NCI-H748 treated with DMSO at 0.1 percent for 48 hours (cell line): ENCODE measurements at regions not wholly inside any gene's neighbourhood (a gene's known extent, or its start where the extent isn't known, plus 50 kb on each side); places are given as distances from the start of the nearest gene placed in this dataset.
"Not testable (repeated sequence)": the region's sequence is repeated elsewhere in the genome, so short reads cannot be mapped to it uniquely, and the experiment has no call there.

Experiments
- DNase-seq: peaks from one replicate; lab custom pipeline; 2025; lab: John Stamatoyannopoulos, UW

DNA sequence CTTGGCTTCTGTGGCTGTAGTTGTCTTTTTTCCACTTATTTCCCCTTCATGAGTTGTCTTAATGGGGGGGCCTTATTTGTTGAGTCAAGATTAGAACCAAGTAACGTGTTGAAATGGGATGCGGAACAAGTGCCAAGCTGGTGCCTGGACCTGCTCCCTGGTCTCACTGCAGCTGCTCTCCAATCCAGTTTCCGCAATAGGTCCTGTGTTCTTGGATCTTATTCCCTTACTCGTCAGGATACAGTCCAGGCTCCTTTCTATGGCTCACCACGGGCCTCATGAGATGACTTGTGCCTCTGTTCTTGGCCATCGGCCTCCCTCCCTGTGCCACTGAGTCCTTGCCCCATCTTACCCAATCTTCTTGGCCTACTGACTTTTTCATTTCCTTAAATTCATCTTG, 159.6 kb upstream of the CADM1 start:
- DNase-seq = no peak

DNA sequence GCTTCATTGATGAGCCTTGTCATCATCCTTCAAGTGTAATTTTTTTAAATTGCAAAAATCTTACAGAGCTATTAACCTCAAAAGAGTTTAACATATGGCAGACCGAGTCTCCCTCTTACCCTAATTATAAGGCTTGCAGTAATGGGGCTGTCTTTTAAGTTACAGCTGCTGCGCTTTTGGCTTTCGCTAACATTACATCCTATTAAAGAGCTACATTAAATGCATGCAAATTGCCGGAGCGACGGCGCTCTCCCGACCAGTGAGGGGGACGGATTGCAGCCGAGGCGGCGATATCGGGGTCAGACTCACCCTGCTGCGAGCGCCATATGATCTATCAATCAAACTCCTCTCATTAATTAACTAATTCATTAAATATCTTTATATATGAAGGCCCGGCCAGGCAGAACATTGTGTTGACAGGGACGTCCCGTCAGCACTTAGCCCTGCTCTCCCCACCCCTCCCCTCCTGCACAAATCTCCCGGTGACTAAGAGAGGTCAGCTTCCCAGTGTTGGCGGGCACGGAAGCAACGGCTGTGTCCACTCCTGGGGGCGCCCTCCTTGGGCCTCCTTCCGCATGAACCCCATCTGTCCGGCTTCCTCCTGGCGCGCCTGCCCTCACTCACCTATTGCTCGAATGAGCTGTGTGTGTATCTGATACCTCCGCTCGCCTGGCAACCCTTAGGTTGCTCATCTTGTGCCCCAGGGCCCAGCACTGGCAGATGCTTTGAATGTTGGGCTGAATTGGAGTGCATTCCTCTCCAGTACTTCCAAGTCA, 156.0 kb upstream of the CADM1 start:
- DNase-seq = no peak

DNA sequence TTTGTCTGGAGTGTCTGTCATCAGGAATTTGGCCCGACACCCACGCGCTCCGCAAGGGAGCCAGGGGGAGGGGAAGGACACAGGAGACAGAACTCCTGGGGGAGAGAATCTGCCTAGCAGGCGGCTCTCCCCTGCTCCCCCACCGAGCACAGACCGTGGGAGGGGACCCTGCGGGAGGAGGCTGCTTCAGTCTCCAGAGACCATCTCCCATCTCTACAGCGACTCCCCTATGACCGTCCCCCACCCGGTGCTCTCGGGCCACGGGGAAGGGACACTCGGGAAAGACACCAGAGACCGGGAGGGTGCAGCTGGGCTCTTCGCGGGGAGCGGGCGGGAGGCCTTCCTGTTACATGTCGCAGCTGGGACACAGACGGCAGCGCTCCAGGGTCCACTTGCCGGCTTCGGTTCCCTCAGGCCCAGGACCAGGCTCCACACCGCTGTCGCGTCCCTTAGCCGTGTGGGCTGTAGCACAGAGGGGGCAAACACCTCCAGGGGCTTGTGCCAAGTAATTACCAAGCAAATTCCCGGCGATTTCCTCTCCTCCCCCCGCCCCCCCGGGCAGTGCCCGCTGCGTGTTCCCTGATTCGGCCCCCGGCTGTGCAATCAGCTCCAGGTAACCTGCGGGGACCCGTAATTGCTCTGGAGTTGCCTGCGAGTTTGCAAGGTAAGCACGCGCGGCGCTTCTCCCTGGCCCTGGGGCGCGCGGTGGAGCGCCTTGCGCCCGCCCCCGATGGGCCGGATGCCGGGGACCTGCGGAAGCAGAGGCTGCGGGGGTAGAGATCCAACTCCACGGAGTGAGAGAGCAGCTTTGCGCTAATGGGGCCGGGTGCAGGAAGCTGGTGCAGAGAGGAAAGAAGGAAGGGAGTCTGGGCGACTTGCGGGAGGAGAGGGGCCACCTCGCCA, 155.1 kb upstream of the CADM1 start:
- no peak for DNase-seq

DNA sequence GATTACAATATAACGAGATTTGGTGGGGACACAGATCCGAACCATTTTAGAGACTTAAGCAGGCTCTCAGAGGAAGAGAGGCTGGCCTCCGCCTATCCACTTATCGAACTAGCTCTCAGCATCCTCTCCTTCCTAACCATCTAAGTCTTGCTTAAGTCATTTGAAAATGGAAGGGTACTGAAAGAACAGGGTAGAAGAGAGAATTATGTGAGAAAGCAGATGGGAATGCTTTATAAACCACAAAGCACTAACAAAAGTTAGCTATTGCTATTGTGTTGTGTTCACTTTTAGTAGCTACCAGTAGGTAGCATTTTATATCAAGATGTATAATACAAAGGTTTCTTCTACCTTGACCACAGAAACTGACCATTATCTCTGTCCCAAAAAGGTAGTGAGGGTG, 153.4 kb upstream of the CADM1 start:
- no peak for DNase-seq

DNA sequence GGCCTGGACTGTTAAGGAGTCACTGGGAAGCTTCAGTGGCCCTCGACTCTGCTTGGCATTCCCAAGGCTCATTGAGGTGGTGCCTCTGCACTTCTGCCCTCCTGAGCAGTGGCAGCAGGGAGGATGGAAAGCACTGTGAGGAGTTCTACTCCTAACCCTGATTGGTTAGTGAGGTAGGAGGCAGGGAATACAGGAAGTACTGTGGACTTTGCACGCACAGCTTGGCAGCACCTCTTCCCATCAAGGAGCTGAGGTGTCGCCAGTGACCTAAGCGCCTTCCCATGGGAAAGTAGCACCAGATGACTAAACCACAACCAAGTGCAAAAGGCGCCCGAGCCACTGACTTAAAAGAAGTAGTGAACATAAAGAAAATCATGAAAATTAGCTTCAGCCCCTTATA, 152.5 kb upstream of the CADM1 start:
- DNase-seq = no peak

DNA sequence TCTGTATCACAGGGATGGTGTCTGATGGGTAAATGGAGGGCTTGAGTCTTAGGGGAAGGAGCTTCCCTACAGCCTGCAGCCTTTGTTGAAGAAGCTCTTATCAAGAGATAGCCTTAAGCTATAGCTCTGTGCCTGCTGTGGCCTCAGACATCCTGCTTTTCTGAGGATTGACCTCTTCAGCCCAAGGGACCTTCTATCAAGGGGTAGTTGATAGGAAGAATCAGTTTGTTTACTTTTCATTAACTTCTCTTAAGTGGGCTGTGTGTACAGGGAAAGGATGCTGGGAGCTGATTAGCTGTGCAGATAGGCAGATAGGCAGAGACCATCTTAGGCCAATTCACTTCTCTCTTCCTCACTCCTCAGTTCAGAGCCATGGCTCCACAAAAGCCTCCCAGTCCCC, 151.8 kb upstream of the CADM1 start:
- no peak for DNase-seq

DNA sequence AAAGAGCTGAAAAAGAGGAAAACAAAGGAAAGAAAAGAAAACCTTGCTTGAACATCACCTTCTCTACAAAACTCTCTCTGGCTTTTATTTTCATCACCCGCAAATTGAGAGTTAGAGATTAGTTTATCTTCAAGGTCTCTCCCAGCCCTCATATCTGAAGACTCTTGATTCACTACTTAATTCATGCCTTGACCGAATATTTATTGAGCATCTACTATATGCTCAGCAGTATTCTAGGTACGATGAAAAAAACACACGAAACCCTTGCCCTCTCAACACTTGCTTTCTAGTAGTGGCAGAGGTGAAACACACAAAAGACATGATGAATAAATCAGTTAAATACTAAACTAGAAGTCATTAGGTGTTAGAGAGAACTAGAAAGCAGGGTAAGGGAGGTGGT, 150.6 kb upstream of the CADM1 start:
- no peak for DNase-seq

DNA sequence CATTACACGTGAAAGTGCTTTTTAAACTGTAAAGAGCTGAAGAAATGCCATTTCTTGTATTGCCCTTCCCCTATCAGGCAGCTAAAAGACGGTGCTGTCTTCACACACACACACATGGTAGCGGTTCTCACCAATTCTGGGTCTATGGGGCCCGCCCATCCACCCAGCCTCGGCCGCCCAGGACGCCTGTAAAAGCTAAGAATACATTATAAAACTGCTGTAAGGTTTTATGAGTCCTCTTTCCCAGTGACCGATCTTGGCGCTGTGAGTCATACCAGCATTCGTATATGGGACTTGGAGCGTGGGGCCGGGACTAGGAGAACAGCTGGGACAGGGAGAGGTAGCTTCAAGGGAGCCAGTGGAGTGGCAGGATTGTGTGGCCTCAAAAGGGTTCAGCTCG, 149.7 kb upstream of the CADM1 start:
- no peak for DNase-seq

DNA sequence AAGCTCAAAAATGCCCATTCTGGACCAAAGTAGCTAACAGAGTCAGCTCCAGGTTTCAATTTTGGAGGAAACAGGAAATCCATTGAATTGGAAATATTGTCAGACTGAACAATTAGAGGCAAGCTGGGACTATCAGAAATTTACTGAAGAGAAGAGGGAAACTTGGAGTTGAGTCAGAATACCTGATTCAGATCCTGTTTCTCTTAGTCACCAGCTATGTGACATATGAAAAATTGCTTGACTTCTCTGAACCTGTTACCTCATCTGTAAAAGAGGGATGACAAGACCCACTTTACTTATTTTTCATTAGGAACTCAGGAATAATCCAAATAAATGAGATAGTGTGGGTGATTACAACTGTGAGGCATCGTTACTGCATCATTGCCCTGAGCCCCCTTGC, 148.9 kb upstream of the CADM1 start:
- DNase-seq = no peak

DNA sequence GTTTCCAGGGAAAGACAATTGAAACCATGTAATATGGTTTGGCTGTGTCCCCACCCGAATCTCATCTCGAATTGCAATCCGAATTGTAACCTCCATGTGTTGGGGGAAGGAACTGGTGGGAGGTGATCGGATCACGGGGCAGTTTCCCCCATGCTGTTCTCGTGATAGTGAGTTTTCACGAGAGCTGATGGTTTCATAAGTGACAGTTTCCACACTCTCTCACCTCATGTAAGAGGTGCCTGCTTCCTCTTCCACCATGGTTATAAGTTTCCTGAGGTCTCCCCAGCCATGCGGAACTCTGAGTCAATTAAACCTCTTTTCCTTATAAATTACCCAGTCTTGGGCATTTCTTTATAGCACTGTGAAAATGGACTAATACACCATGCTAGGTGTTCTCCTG, 148.3 kb upstream of the CADM1 start:
- no peak for DNase-seq

DNA sequence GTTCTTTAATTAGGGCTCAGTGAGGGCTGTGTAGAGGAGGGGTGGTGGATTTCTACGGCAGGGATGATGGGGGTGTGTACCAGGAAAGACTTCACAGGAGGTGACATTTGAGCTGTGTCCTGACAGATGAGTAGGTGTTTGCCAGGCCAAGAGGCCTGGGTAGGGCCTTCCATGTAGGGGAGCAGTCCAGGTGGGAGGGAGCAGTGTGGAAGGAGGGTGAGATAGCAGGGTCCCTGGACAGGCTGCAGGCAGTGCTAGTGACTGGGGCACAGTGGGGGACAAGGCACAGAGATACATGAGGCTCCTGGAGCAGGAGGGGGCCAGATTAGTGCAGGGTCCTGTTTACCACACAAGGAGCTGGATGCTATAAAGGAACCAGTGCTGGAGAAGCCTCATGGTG, 147.9 kb upstream of the CADM1 start:
- DNase-seq = no peak

DNA sequence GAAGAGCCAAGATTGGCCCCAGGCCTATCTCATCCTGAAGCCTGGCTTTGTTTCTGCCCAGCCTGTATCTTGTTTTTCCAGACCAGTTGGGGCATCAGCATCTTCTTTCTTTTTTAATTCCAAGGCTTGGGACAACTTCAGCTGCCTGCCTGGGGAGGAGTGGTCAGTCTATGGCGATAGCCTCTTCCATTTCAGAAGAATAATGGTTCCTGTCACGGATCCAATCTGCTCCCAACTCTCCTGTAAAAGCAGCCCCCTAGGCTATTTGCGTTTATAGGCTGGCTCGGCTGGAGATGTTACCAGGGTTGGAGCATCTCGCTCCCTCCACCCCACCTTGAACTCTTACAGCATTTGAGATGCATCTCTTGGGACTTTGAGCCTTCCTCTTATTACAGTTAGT, 145.2 kb upstream of the CADM1 start:
- no peak for DNase-seq

DNA sequence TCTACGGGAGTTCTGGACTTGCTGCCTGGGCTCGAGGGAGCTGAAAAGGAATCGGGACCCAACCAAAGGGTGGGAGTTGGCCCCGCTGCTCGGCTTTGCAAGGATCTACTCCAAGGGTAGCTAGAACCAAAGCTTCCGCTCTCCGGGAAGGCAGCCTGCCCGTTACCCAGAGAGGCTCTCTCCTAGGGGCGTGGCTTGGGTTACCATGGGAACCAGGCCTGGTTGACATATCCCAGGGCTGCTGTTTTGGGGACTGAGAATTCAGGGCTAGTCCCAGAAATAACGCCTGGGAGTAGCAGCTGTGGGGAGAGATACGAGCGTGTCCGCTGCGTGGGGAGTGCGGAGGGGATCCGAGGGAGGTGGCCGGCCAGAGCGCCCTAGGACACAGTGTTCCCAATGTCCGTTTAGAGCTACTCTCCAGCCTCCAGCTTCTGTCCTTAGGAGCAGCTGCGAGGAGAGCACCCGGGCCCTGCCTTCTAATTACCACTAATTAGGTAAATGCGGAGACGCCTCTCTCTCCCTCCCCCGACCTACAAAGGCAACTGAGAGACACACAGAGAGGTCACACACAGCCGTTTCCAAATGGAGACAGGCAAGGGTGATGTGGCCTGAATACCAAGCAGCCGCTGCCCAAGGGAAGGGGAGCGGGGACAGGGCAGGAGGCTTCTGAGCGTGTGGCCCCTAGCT, 141.6 kb upstream of the CADM1 start:
- DNase-seq = no peak

DNA sequence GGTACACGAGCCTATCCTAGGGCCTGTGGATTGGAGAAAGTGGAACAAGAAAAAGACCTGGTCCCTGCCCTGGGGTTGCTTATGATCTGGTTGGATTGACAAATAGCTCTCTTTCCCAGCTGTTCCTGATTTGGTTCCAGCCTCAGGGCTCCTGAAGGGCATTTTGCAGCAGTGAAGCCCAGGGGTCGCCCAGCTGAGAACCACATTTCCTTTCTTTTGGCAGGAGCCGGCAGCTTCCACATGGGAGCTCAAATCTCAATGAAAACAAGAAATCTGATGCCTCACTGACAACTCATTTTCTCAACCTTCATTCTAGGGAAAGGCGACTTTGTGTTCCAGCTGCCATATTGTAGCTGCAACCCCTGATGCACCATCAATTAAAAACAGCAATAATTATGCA, 140.6 kb upstream of the CADM1 start:
- no peak for DNase-seq

DNA sequence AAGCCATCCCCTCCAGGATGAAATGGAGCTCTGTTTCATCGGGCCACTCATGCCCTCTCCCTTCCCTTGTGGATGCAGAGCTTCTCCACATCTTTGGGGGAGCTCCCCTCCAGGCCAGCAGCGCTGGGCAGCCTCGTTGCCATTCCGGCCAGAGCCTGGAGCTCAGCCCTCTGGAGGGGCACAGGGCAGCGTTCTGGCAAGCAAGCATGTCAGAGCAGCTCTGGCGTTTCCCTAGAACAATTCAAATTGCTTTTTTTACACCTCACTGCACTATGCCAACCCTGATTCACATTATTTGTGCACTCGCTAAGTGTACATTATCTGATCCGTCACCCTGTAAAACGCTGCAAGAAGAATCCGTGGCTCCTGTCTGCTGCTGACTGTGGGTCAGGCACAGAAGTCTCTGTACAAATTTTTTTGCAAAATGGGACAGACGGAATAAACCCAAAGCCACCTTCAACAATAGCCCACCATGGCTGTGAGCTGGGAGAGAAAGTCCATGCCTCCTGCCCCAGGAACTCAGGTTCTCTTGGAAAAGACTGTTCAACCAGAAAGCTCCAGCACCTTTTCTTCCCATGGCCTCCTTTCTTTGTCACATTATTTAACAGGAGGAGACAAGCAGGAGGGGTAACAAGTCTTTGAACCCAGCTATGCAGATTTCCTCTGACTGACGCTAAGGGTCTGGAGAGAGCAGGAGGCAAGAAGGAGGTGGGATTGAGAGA, 139.5 kb upstream of the CADM1 start:
- DNase-seq = no peak

DNA sequence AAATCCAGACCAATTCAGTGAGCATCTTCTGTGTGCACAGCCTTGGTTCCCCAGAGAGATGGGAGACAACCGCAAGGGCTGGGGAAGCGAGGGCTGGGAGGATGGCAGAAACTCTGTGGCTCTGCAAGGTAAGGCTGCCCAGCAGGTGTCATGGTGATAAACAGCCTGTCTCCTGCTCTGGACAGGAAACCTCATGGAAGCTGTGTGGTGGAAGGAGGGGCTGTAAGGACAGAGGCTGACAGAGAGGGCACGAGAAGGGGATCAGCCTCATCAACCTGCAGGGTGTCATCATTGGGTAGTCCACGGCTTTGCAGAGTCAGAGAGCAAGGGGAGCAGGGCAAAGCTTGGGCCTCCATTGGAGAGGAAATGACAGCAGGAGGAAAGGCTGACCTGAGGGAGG, 138.4 kb upstream of the CADM1 start:
- DNase-seq = no peak

DNA sequence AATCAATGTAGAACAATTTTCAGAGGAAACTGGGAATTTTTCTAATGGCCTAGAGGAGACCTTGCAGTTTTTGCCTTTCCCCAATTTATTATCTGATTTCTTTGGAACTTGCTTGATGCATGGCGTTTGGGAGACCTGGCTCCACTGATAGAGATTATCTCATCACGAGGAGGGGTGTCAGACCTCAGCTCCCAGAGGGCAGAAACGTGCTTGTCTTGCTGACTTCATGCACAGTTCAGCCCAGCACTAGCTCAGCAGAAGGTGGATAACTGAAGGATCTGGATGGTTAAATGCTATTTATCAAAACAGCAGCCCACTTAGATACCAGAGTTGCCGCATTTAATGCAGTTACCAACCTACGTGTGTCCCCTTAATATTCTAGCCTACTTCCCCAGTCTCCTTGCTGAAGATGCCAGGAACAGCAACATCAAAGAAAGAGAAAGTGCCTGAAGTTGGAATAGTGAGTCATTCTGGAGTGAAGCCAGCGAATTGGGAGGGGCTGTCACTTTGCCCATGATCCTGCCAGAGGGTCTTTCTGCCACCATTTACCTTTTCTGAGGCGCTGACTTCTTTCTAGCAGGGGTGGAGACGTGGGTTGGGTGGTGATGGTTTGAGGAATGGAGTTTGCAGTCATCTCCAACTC, 133.5 kb upstream of the CADM1 start:
- DNase-seq = no peak

DNA sequence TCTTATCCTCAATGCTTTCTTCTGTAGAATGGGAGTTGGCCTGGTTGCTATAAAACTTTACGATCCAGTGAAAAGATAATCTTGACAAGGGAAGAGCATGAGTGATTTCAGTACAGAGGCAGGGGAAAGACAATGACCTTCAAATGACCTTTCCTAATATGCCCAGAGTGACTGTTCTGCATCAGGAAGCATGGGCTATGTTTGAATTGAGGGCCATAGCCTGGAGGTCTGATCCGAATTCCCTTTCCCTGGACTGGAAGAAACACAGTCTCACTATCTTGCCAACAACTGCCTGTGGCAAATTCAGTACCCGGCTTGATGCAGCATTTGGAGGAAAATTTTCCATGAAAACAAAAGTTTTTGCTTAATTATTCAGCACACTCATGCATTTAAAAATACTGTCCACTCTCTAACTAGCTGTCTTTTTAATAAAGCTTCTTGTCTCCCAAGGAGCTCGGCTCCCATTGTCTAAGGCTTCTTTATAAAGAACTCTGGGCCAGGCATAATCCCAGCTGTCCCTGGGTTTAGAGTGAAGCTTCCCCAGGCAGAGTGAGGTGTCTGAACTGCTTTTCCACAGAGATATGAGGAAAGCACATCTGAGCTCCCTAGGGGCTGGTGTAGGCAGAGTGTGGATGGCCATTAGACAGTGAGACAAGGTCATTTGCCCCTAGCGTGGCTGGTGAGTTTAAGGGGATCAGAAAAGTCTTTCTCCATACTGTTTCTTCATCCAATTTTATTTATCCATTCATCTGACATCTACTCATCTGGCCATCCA, 132.7 kb upstream of the CADM1 start:
- DNase-seq = no peak

DNA sequence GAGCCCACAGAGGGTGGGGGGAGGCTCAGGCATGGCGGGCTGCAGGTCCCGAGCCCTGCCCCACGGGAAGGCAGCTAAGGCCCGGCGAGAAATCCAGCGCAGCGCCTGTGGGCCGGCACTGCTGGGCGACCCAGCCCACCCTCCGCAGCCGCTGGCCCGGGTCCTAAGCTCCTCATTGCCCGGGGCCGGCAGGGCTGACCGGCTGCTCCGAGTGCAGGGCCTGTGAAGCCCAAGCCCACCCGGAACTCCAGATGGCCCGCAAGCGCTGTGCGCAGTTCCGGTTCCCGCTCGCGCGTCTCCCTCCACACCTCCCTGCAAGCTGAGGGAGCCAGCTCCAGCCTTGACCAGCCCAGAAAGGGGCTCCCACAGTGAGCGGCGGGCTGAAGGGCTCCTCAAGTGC, 129.8 kb upstream of the CADM1 start:
- not testable (repeated sequence) for DNase-seq

DNA sequence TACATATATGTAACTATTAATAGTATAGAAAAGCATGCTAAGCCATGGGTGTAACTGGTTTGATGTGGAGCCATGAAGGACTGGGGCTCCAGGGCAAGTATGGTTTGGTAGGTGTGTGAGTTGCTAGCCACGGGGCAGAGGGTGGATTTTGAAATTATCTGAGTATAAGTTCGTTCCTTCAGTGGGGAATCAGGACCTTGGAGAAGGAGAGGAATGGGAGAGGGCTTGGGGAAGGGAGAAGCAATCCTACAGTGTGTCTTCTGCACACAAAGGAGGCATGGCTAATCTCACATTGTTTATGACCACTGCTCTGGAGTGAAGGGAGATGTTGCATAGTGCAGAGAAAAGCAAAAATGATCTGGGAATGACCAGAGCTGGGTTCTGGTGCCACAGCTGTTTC, 127.8 kb upstream of the CADM1 start:
- DNase-seq = no peak

DNA sequence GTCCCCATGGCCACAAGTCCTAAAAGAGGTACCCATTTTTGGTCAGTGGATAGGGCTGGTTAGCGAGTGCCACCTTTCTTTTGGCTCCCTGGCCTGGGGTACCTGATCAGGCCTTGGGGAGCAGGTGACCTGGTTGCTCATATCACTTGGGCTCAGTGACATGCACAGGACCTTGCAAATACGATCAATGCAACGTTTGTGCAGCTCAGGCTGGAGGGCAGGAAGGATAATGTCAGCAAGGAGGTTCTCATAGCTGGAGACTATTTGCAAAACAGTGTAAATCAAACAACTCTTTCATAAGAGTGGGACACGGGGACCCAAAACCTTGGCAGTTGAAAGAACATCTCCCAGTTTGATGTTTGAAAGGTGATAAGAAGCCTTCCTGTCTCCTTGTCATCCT, 127.4 kb upstream of the CADM1 start:
- no peak for DNase-seq
